ENCODE measurements at regions not wholly inside any gene's neighbourhood (a gene's known extent, or its start where the extent isn't known, plus 50 kb on each side); places are given as distances from the start of the nearest gene placed in this dataset.
"Not testable (repeated sequence)": the region's sequence is repeated elsewhere in the genome, so short reads cannot be mapped to it uniquely, and the experiment has no call there.

DNA sequence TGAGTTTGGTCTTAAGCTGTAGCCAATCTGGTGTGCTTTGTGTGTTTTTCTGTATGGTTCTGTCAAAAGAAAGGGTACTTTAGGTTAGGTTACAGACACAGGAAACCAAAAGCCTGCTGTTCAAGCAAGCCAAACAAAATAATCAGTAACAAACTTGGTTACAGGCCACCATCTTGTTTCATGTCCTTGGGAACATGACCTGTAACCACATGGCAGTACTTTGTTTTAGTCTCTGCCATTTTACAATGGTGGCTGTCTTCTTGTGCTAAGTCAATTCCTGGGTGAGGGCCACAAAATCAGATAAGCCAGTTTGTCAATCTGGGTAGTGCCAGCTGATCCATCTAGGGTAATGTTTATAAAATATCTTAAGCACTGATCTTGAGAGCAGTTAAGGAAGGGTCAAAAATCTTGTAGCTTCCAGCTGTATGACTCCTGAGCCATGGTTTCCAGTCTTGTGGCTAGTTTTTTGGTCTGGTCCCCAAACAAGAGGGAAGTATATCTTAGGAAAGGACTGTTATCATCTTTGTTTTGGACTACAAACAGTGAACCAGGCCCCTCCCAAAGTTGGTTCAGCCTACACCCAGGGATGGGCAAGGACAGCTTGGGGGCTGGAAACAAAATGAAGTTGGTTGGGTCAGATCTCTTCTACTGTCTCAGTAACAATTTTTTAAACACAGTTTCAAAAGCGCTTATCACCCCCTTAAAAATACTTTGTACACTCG is 90.0 kb downstream of the IGLL5 start:
- DNase-seq (ENCODE audit: low spot score) = no peak

DNA sequence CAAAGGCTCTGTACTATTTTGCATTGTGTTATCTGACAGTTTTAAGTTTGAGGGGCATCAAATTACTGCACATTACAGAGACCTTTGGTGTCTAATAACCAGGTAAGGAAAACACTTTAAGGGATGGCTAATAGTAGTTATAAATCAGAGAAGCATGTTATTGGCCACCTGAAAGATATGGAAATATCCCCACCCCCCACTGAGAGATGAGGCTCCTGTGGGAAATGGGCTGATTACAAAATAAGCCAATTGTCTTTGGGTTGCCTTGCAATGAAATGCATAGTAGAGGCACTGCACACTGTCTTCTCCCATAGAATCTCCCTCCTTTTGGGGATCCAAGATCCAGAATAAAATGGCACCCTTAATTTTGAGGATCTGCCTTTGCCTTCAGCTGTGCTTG is 91.0 kb downstream of the IGLL5 start:
- no peak for DNase-seq (ENCODE audit: low spot score)

DNA sequence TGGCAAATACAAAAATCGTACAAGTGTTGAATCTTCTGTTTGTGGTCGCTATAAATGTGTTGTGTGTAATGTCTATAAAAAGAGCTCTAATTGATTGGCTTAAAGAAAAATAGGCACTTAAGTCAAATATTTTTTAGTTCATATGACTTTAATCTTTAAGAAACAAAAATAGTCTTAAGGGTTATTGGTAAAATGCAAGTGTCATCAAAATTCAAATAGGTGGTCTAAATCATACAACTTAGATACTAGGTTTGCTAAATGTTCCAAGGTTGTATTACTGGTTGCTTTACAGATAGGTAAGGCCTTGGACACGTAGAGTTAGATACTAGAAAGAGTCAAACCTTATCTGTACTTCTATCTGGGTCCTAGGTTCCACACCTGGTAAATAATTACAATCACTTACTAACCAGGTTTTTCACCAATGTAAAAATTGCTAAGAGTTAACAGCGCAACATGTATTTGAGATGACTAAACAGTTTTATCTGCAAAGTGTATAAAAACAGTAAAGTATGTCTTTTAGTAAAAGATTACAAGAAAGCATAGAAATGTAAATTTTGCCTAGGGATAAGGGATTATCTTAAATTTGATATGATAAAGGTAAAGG is 91.1 kb upstream of the GNAZ start:
- no peak for DNase-seq (ENCODE audit: low spot score)

DNA sequence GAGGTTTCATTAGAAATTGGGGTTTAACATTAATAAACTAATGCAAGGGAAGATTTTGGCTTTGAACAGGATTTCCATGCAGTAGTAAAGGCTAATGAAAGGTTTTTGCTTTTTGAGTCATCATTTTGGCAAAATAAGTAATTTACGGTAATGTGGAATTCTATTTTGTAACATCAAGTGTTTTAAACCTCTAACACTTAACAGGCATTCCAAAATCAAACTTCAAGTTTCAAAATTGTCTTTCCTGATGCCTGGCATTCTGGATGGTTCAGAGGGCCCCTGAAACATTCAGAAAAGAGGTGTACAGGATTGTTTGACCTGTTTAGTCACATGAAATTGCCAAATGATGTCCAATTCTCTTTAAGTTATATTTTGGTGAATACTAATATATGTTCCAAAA is 90.4 kb upstream of the GNAZ start:
- no peak for DNase-seq (ENCODE audit: low spot score)

DNA sequence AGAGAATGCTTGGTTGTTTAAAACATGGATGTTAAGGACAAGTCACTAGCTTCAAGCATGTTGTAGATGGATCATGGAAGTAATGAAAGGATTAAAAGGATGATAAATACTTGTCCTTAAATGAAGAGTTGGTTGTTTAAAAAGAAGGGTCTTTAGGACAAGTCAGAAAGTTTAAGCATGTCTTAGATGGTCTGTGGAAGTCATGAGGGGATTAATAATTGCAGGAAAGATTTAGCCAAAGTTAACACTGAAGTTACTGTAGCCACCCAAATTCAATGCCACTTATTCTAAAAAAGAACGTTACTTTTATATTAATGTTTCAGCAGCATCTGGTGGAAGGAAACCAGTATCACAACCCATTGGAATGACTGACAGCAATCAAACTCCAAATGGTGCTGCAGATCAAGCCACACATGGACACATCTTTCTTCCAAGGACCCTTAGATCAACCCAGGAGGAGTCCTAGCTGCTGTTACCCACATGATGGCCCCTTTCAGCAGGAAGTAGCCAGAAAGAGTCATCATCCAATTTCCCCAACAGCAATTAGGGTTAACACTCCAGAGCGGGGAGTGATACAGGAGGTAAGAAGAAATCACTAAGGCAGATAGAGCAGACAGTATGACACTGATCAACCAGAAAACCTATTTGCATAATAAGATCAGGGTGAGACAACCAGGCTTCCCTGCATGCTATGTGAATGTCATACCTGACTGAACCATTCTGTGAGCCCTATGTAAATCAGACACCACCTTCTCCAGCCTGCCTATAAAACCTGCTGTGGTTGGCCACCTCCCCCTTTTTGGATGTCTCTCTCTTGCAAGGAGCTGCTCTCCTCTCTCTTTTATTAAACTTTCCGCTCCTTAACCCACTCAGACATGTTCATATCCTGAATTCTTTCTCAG is 88.4 kb upstream of the GNAZ start:
- DNase-seq (ENCODE audit: low spot score) = no peak

DNA sequence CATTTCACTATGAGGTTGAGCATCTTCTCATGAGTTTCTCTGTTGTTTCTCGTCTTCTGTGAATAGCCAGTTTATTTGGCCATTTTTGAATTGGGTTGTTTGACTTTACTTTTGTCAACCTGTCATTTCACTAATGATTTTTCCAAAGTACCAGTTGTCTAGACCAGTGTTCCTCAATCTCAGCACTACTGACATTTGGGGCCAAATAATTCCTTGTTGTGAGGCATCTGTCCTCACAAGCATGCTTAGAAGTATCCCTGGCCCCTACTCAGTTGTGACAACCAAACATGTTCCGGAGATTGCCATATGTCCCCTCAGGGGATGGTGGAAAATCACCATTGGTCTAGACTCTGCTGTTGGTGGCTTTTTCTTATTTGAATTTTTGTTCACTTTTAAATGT is 87.7 kb upstream of the GNAZ start:
- no peak for DNase-seq (ENCODE audit: low spot score)

DNA sequence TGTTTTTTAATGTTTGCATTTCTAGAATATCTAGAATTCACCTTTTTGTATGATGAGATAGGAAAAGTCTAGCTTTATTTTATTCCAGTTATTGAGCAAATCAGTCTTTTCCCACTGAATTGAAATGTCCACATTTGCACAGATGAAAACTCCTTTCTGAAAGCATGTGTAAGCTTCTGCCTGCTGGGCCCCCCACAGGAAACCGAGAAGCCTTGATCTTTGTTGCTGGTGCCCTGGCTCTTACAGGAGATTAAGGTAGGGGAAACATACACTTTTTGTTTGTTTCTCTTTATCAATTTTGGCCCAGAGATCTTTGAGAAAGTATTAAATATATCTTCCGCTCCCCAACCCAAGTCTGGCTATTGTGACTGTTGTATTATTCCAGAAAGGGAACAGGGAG is 87.2 kb upstream of the GNAZ start:
- no peak for DNase-seq (ENCODE audit: low spot score)

DNA sequence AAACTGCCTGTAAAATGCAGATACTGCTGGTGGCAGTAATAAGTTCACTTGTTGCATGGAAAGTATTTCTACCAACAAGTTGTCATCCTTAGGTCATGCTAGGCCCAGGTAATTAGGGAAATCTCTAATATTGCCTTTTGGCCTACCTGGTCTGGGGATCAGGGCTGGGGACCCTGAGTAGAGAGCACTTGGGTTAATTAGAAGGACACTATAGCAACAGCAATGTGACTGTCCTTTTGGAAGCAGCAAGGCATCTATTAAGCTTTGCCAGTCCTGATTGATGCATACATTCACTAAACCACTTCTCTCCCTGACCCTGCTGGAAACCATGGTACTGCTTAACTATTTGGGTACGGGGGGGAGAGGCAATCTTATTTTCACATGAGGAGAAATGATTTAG is 86.5 kb upstream of the GNAZ start:
- no peak for DNase-seq (ENCODE audit: low spot score)

DNA sequence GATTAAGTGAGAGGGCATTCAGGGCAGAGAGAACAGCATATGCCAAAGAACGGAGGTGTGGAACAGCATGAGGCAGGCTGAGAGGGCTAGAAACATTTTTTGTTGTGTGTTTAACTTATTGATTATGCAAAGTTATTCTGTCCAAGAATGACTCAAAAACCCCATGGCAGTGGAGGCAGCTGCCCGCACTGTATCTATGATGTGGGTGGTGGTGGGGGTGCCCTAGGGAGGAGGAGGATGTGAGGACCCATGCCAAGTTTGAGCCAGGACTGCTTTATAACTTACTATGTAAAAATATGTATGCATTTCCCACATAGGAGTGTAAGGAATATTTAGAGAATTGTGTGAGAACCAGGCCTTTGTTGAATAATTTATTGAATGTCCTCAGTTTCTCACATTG is 85.4 kb upstream of the GNAZ start:
- DNase-seq (ENCODE audit: low spot score) = no peak

DNA sequence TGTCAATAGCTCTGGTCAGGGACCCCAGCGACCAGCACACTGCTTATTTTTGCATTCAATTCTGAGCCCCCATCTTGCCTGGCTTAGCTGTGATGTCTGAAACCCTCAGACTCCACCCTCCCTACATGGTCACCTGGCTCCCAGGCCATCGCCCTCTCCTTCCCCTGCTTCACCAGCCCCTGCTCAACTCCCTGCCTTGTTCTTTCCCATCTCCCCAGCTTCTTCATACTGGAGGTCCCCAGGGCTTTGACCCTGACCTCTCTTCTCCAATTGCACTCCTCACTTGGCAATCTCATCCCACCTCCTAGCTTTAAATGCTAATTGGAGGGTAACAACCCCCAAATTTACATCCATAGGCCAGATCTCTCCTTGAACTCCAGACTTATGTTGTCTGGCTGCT is 84.3 kb upstream of the GNAZ start:
- DNase-seq (ENCODE audit: low spot score) = no peak

DNA sequence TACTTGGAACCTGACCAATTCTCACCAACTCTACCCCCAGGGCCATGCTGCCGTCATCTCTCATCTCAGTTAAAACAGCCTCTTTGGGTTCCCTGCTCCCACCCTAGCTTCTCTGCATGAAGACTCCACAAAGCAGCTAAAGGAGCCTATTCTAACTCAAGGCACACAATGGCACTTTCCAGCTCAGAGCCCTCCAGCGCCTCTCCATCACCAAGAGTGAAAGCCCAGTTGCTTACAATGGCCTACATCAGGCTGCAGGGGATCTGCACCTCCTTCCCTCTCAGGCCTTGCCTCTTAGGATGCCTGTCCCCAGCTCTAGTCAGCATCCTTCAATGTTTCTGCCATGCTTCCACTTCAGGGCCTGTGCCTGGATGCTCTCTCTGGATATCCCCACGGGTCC is 83.7 kb upstream of the GNAZ start:
- no peak for DNase-seq (ENCODE audit: low spot score)

DNA sequence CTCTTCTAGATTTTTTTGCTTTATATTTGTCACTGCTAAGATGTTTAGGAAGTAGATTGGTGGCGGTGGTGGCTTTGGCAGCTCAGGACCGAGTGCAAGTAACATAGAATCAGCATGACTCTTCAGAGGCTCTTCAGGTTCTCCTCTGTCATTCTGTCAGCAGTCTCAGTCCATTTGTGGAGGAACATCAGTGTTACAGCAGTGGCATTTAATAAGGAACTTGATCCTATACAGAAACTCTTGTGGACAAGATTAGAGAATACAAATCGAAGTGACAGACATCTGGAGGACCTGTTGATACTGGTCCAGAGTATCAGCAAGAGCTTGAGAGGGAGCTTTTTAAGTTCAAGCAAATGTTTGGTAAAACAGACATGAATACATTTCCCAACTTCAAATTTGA is 82.2 kb upstream of the GNAZ start:
- no peak for DNase-seq (ENCODE audit: low spot score)

DNA sequence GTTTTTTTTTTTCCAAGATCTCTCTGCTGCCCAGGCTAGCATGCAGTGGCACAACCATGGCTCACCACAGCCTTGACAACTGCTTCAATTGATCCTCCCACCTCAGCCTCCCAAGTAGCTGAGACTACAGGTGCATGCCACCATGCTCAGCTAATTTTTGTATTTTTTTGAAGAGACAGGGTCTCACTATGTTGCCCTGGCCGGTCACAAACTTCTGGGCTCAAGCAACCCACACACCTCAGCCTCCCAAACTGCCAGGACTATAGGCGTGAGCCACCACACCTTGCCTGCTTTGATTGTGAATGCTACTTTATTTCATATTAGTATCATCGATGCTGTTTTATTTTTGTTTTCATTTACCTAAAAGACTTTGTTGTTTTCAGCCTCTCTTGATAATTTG is 81.5 kb upstream of the GNAZ start:
- DNase-seq (ENCODE audit: low spot score) = no peak

DNA sequence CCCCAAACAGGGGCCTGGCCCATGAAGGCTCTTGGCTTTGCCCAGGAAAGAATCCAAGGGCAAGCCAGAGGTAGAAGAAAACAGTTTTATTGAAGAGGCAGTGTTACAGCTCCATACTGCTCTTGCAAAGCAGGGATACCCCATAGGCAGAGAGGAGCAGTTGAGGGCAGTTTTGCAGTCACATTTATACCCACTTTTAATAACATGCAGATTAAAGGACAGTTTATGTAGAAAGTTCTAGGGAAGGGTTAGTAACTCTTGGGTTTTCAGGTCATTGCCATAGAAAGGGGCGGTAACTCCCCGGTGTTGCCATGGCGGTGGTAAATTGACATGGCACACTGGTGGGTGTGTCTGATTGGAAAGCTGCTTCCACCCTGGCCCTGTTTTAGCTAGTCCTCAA is 80.5 kb upstream of the GNAZ start:
- no peak for DNase-seq (ENCODE audit: low spot score)

DNA sequence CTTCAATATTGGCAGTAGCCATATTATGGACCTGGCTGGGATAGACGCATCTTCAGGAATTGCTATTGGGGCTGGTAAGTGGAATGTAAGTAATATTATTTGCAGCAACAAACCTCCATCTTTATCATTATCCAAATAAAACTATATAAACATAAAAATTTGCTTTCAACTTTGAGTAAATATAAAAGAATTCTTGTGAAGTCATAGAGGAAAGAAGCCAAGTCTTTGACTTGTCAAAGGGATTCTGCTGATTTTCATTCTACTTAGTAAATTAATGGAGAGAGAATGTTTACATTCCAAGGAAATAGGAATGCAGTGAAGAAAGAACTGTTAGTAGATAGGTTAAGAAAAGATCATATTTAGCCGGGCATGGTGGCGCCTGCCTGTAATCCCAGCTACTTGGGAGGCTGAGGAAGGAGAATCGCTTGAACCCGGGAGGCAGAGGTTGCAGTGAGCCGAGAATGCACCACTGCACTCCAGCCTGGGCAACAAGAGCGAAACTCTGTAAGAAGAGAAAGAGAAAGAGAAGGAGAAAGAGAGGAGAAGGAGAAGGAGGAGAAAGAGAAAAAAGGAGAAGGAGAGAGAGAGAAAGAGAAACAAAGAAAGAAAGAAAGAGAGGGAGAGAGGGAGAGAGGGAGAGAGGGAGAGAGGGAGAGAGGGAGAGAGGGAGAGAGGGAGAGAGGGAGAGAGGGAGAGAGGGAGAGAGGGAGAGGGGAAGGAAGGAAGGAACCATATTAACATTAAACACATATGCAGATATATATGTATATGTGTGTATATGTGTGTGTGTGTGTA is 79.4 kb upstream of the GNAZ start:
- not testable (repeated sequence) for DNase-seq (ENCODE audit: low spot score)

DNA sequence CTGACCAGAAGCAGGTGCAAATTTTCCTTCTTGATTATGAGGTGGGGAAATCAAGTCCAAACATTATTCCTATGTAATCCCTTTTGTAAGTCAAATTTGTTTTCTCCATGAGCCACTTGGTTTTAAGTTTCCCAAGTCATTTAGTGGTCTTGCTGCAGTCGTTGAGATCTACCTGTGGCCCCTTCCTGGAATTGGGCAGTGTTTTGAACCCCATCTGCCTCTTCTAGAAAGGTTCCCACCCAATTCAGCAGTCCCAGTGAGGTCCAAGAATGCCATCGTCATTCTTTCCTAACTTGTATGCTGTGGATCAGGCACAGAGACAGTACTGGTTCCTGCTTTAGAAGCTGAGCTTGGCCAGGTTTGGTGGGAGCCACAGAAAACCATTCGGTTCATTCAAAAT is 77.8 kb upstream of the GNAZ start:
- DNase-seq (ENCODE audit: low spot score) = no peak

DNA sequence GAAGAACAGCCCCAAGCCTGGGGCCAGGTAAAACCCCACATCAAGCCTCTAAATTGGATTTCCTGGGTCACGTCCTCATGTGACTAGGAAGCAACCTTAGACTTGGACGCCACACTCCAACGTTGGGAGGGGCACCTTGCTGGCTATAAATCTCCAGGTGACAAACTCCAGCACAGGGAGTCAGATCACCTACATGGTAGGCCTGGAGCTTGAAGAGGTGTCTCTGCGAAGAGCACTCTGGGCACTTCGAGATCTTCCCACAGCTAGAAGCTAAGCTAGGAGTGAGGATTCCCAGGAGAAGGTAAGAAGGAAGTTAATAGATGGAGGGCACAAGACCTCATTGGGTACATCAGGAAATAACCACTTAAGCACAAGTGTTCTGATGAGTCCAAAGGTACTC is 77.1 kb upstream of the GNAZ start:
- no peak for DNase-seq (ENCODE audit: low spot score)

DNA sequence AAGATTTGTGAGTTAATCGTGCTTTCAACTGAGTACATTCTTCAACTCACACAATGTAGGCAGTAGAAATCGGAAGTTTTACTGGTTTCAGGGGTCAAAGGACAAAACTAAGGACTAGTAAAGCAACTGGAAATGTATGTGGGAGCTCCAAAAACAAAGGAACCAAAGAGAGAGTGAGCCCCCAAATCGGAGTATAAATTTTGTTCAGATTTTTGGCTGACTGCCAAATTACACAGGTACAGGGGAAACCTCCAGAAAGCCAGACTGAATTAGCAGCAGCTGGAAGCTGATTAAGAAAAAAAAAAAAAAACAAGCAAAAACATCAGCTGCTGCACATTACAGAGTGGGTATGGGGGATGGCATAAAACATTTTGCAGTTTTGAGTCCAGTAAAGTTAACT is 75.2 kb upstream of the GNAZ start:
- no peak for DNase-seq (ENCODE audit: low spot score)

DNA sequence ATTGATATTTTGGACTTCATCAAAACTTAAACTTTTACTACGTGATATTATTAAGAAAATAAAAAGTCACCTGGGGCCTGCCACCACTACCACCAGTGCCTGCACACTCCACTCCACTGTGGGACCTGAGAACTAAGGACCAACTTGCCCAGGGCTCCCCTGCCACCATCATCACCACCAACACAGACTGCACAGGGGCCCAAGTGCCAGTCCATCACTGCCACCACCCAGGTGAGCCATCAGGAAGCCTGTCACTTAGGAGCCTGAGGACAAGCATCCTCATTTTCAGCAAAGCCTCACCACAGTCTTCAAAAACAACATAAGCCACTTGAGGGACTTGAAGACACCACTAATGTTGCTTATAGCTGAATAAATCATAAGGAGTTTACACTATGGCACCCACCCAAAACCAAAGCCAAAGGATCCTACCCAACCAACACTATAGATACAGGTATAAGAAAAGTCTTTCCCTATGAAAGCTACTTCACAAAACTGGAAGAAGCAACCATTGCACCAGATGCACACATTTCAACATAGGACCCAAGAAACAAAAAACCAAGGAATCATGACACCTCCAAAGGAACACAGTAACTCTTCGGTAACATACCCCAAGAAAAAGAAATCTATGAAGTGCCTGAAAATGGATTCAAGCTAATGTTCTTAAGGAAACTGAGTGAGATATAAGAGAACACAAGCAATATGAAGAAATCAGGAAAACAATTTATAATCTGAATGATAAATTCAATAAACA is 73.6 kb upstream of the GNAZ start:
- no peak for DNase-seq (ENCODE audit: low spot score)

DNA sequence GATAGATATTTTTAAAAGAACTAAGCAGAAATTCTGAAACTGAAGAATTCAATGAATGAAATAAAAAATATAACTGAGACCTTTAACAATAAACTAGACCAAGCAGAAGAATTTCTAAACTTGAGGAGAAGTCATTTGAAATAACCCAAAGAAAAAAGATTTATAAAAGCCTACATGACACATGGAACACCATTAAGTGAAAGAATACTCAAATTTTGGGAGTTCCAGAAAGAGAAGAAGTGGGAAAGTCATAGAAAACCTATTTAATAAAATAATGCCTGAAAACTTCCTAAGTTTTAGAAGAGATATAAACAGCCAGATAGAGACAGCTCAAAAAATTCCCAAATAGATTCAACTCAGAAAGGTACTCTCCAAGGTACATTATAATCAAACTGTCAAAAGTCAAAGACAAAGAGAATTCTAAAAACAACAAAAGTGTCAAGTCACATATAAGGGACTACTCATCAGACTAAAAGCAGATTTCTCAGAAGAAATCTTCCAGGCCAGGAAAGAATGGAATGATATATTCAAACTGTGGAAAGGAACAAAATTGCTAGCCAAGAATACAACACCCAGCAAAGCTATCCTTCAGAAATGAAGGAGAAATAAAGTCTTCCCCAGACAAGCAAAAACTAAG is 72.9 kb upstream of the GNAZ start:
- DNase-seq (ENCODE audit: low spot score) = no peak

DNA sequence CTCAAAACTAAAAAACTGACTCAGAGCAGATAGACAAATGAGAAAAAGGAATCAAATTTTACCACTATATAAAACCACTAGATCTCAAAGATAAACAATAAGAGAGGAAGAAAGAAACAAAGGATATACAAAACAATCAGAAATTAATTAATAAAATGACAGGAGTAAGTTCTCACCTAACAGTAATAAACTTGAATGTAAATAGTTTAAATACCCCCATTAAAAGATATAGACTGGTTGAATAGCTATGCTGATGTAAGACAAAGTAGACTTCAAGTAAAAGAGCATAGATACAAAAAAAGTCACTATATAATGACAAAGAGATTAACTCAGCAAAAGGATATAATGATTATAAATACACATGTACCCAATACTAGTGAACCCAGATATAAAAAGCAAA is 72.3 kb upstream of the GNAZ start:
- no peak for DNase-seq (ENCODE audit: low spot score)

All from CD4-positive, alpha-beta T cell treated with Interleukin-6 at 100 ng/mL for 8 hours (primary cell).